Right cardiac atrium (tissue), 5 donors: ENCODE measurements at regions not wholly inside any gene's neighbourhood (a gene's known extent, or its start where the extent isn't known, plus 50 kb on each side); places are given as distances from the start of the nearest gene placed in this dataset.

Source experiments
- ATAC-seq, 2 donors: fragments of 200-7000 bp; cut with Tn5 transposase; one replicate each; pipeline versions ENCODE4 v1.8.0 to v1.9.1; 2020; ENCODE audit warnings: moderate library complexity in 2 of 2, mild to moderate bottlenecking in 1 of 2
- DNase-seq, 3 donors: peaks; one replicate each; pipeline ENCODE4 v3.0.0-alpha.2; 2020
- H3K27ac ChIP-seq: one replicate; pipeline ENCODE4 v1.5.1; 2013; ENCODE audit warnings: mild to moderate bottlenecking, low read length, control low read depth, moderate library complexity
- H3K27me3 ChIP-seq: one replicate; pipeline ENCODE4 v1.6.1; 2013; ENCODE audit not compliant: control insufficient read depth, insufficient read depth
- H3K4me1 ChIP-seq: one replicate; pipeline ENCODE4 v1.6.1; 2013; ENCODE audit warnings: low read length; ENCODE audit not compliant: control insufficient read depth, insufficient read depth
- H3K4me3 ChIP-seq: one replicate; pipeline ENCODE4 v1.5.1; 2013; ENCODE audit warnings: low read length, control low read depth
- H3K9me3 ChIP-seq: one replicate; pipeline ENCODE4 v1.6.1; 2013; ENCODE audit warnings: low read length; ENCODE audit not compliant: control insufficient read depth
- WGBS: extraction: QIAGEN DNeasy Blood & Tissue Kit; methylation state at CpG from one replicate; pipeline ENCODE4 v1.1.7; 2013; 5-methylcytosine and 5-hydroxymethylcytosine counted together
- intact Hi-C, 4 donors: fragments of 100-400 bp; cut with DNase I; formaldehyde crosslinking; loops; one replicate each; pipeline versions ENCODE4 v1.11.0 to v1.14.0; 2022 to 2023
- donor health status: healthy with polysubstance abuse.
- donor health status: DM: no; HTN: yes; CAD: no.
- donor health status: DM: no; HTN: no; CAD: no.
- donor health status: DM: no; HTN: yes; CAD: no; lungs with severe emphysema.
- donor health status: DM: yes; HTN: yes; CAD: no.

- ATAC-seq: no peak
- no peak overlapping the region for H3K4me3 ChIP-seq
- intact Hi-C loops: no loop called here
- DNase-seq: no peak
- no peak overlapping the region for H3K27ac ChIP-seq
- 86% methylated on average over 2 of the region's 2 CpGs for WGBS
- H3K4me1 ChIP-seq: no peaks in the 10 kb centered on the region
- H3K9me3 ChIP-seq: no peaks in the 10 kb centered on the region
- no peaks in the 10 kb centered on the region for H3K27me3 ChIP-seq
Observed at GRCh38 chr4:111267786-111268185, 644.9 kb upstream of the PITX2 start.

GRCh38 chr4:111268769-111269414 lies 646.0 kb upstream of the PITX2 start:
- no peaks in the 10 kb centered on the region for H3K4me1 ChIP-seq
- intact Hi-C loops: no loop called here
- no peak for DNase-seq
- no peak overlapping the region for H3K4me3 ChIP-seq
- no peaks in the 10 kb centered on the region for H3K9me3 ChIP-seq
- no peak for ATAC-seq
- no peaks in the 10 kb centered on the region for H3K27me3 ChIP-seq
- WGBS: 34% methylated on average over 2 of the region's 2 CpGs
- no peak overlapping the region for H3K27ac ChIP-seq

- intact Hi-C loops: no loop called here
- no peaks in the 10 kb centered on the region for H3K9me3 ChIP-seq
- H3K4me1 ChIP-seq: no peaks in the 10 kb centered on the region
- H3K27ac ChIP-seq: no peak overlapping the region
- H3K27me3 ChIP-seq: no peaks in the 10 kb centered on the region
- no peak for ATAC-seq
- no peak overlapping the region for H3K4me3 ChIP-seq
- 25% methylated on average over 2 of the region's 2 CpGs for WGBS
- no peak for DNase-seq
Observed at GRCh38 chr4:111269439-111269838, 646.6 kb upstream of the PITX2 start.

- H3K4me3 ChIP-seq: no peak overlapping the region
- intact Hi-C loops: no loop called here
- H3K27ac ChIP-seq: no peak overlapping the region
- H3K27me3 ChIP-seq: no peaks in the 10 kb centered on the region
- no peaks in the 10 kb centered on the region for H3K9me3 ChIP-seq
- 92% methylated on average over 3 of the region's 3 CpGs for WGBS
- no peaks in the 10 kb centered on the region for H3K4me1 ChIP-seq
- DNase-seq: no peak
- ATAC-seq: no peak
Observed at GRCh38 chr4:111274060-111274459, 651.2 kb upstream of the PITX2 start.

- ATAC-seq (no peak), DNase-seq (no peak)
- H3K4me3 ChIP-seq: no peak overlapping the region
- WGBS: 84% methylated on average over 6 of the region's 6 CpGs
- no peak overlapping the region for H3K27ac ChIP-seq
- no peaks in the 10 kb centered on the region for H3K9me3 ChIP-seq
- H3K27me3 ChIP-seq: no peaks in the 10 kb centered on the region
- no peaks in the 10 kb centered on the region for H3K4me1 ChIP-seq
- intact Hi-C loops: no loop called here
Observed at GRCh38 chr4:111274486-111274885, 651.6 kb upstream of the PITX2 start.

- Histone ChIP-seq H3K4me3 (no peak overlapping the region), H3K27ac (no peak overlapping the region), H3K4me1 (no peaks in the 10 kb centered on the region), H3K27me3 (no peaks in the 10 kb centered on the region), H3K9me3 (no peaks in the 10 kb centered on the region)
- ATAC-seq (no peak), DNase-seq (no peak)
- intact Hi-C loops: loop anchor here in 2 of 4 donors (10.0 kb wide), 2 partner anchors 194 to 646 kb away; no protein-coding TSS in a partner anchor
- 85% methylated on average over 5 of the region's 5 CpGs for WGBS
Observed at GRCh38 chr4:111281219-111281618, 658.3 kb upstream of the PITX2 start.

- H3K4me1 ChIP-seq: no peaks in the 10 kb centered on the region
- WGBS: 59% methylated on average over 1 of the region's 1 CpG
- H3K27me3 ChIP-seq: no peaks in the 10 kb centered on the region
- intact Hi-C loops: loop anchor here in 2 of 4 donors (10.0 kb wide), 2 partner anchors 193 to 647 kb away; no protein-coding TSS in a partner anchor
- H3K4me3 ChIP-seq: no peak overlapping the region
- no peak overlapping the region for H3K27ac ChIP-seq
- DNase-seq: no peak
- no peak for ATAC-seq
- H3K9me3 ChIP-seq: no peaks in the 10 kb centered on the region
Observed at GRCh38 chr4:111282035-111282434, 659.2 kb upstream of the PITX2 start.

- Histone ChIP-seq H3K4me1 (no peaks in the 10 kb centered on the region), H3K9me3 (no peaks in the 10 kb centered on the region), H3K27ac (no peak overlapping the region), H3K27me3 (no peaks in the 10 kb centered on the region), H3K4me3 (no peak overlapping the region)
- intact Hi-C loops: loop anchor here in 2 of 4 donors (10.0 kb wide), 2 partner anchors 192 to 648 kb away; no protein-coding TSS in a partner anchor
- ATAC-seq (no peak), DNase-seq (peak; percentile 15 to 55 (median 39))
- WGBS: 30% methylated on average over 7 of the region's 7 CpGs
Observed at GRCh38 chr4:111283066-111283677, 660.3 kb upstream of the PITX2 start.

GRCh38 chr4:111296466-111296865 lies 673.6 kb upstream of the PITX2 start:
- H3K4me3 ChIP-seq: no peak overlapping the region
- no peaks in the 10 kb centered on the region for H3K9me3 ChIP-seq
- no peaks in the 10 kb centered on the region for H3K27me3 ChIP-seq
- ATAC-seq (no peak), DNase-seq (no peak)
- intact Hi-C loops: no loop called here
- WGBS: 89% methylated on average over 1 of the region's 1 CpG
- H3K4me1 ChIP-seq: no peaks in the 10 kb centered on the region
- H3K27ac ChIP-seq: no peak overlapping the region

GRCh38 chr4:111303806-111304205 lies 680.9 kb upstream of the PITX2 start:
- no peaks in the 10 kb centered on the region for H3K27me3 ChIP-seq
- no peak overlapping the region for H3K4me3 ChIP-seq
- ATAC-seq: no peak
- DNase-seq: no peak
- no peaks in the 10 kb centered on the region for H3K9me3 ChIP-seq
- H3K27ac ChIP-seq: no peak overlapping the region
- no peaks in the 10 kb centered on the region for H3K4me1 ChIP-seq
- intact Hi-C loops: no loop called here

- DNase-seq: no peak
- intact Hi-C loops: no loop called here
- no peaks in the 10 kb centered on the region for H3K27me3 ChIP-seq
- no peak overlapping the region for H3K27ac ChIP-seq
- 60% methylated on average over 6 of the region's 6 CpGs for WGBS
- no peaks in the 10 kb centered on the region for H3K4me1 ChIP-seq
- H3K9me3 ChIP-seq: no peaks in the 10 kb centered on the region
- no peak overlapping the region for H3K4me3 ChIP-seq
- ATAC-seq: no peak
Observed at GRCh38 chr4:111323496-111323895, 700.6 kb upstream of the PITX2 start.
